GM12864 (cell line): ENCODE measurements at regions not wholly inside any gene's neighbourhood (a gene's known extent, or its start where the extent isn't known, plus 50 kb on each side); places are given as distances from the start of the nearest gene placed in this dataset.

Experiments
- DNase-seq: peaks from one replicate; pipeline ENCODE4 v3.0.0-alpha.2; 2011; ENCODE audit warnings: low read depth
- H3K4me3 ChIP-seq: 2 replicates; pipeline ENCODE4 v1.5.1; 2011; ENCODE audit warnings: mild to moderate bottlenecking, low read depth, low read length, control low read depth
- TF ChIP-seq, protein P1 (sequence below): IDR thresholded peaks from 2 replicates; pipeline ENCODE4 v1.5.1; 2011; ENCODE audit warnings: low read depth, mild to moderate bottlenecking, moderate library complexity, low read length, control low read depth, inconsistent platforms; ENCODE audit errors: missing control alignments

DNA sequence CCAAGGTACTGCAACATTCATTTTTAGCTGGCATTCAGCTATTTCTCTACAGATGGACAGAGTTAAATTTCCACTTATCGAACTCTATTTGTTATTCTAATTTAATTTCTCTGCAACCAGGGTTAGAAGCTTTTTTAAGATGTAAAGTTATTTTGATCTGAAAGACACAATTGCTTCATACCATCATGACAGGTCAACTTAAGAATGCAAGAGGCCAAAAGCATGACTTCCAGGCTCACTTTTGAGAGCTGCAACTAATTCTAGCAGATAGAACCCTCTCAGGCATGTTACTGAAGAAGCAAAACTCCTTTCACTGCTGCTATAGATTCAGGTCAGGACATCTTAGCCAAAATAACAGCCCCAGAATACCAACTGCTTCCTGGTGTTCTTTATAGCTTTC lies 86.5 kb upstream of the GALNT18 start:
- no peak overlapping the region for H3K4me3 ChIP-seq
- no peak for DNase-seq
- TF ChIP-seq, protein P1, sequence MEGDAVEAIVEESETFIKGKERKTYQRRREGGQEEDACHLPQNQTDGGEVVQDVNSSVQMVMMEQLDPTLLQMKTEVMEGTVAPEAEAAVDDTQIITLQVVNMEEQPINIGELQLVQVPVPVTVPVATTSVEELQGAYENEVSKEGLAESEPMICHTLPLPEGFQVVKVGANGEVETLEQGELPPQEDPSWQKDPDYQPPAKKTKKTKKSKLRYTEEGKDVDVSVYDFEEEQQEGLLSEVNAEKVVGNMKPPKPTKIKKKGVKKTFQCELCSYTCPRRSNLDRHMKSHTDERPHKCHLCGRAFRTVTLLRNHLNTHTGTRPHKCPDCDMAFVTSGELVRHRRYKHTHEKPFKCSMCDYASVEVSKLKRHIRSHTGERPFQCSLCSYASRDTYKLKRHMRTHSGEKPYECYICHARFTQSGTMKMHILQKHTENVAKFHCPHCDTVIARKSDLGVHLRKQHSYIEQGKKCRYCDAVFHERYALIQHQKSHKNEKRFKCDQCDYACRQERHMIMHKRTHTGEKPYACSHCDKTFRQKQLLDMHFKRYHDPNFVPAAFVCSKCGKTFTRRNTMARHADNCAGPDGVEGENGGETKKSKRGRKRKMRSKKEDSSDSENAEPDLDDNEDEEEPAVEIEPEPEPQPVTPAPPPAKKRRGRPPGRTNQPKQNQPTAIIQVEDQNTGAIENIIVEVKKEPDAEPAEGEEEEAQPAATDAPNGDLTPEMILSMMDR: no peak

DNA sequence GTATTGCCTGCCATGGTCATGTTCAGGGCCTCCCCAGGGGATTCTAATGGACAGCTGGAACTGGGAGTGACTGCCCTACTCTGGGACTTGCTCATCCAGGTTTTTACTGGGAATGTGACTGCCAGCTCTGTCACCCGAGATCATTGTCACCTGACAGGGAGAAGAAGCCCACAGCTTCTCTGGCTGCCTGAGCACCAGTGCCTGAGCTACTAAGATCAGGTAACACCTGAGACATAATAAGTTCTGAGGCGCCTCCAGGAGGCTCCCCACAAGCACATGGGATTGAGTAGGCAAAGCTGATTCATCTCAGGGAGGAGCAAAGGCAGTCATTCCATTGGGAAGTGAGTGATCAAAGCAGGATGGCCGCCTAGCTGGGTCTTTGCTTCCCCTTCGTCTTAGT lies 84.2 kb upstream of the GALNT18 start:
- no peak for DNase-seq
- H3K4me3 ChIP-seq: no peak overlapping the region
- TF ChIP-seq, protein P1: no peak

DNA sequence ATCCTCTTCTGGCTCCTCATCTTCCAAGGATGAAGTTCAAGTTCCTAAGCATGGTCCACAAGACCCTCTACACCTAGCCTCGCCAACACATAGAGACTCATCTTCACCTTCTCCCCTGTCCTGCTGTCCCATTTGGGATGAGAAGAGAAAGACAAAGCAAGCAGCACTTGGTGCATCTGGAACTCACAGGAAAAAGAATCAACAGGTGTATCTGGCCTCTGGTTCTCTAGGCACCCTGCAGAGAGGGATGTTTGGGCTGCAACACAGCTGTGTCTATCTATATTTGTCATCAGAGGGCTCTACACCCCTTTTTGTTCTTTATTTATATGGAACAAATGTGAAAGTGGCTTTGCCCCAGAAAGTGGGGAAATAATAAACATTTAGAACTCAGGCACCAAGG lies 82.1 kb upstream of the GALNT18 start:
- no peak for DNase-seq
- TF ChIP-seq, protein P1: no peak
- no peak overlapping the region for H3K4me3 ChIP-seq

DNA sequence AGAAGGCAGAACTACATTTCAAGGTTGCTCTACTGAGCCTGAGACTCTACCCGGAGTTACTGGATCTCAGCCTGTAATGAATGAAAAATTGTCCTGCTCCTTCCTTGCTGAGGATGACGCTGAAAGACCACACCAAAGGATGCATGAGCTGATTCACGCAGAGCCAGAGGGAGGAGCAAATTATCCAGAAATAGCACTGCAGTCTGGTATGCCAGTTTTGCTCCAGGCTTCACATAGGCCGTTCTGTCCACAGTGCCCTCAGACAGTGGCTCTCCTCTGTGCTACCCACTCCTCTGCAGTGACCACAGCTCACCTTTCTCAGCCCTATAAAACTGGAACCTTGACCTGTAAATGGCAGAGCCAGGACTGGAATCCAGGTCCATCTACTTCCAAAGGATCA lies 79.3 kb upstream of the GALNT18 start:
- TF ChIP-seq, protein P1: no peak
- H3K4me3 ChIP-seq: no peak overlapping the region
- DNase-seq: no peak

DNA sequence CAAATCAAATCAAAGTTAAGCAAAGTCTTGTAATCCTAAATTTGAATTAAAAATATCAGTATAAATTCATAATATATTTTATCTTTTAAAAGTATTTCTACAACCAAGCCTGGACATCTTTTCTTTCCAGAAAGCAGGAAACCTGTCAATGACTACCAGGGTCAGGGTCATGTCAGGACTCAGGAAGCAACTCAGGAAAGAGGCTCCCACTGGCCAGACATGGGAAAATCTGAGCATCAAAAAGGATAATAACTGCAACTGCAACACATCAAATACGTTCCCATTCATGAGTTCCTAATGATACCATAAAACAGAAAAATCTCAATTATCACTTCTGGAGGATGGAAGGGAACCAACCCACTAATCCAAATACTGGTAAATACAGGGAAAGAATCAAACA lies 76.0 kb upstream of the GALNT18 start:
- H3K4me3 ChIP-seq: no peak overlapping the region
- TF ChIP-seq, protein P1: no peak
- no peak for DNase-seq

DNA sequence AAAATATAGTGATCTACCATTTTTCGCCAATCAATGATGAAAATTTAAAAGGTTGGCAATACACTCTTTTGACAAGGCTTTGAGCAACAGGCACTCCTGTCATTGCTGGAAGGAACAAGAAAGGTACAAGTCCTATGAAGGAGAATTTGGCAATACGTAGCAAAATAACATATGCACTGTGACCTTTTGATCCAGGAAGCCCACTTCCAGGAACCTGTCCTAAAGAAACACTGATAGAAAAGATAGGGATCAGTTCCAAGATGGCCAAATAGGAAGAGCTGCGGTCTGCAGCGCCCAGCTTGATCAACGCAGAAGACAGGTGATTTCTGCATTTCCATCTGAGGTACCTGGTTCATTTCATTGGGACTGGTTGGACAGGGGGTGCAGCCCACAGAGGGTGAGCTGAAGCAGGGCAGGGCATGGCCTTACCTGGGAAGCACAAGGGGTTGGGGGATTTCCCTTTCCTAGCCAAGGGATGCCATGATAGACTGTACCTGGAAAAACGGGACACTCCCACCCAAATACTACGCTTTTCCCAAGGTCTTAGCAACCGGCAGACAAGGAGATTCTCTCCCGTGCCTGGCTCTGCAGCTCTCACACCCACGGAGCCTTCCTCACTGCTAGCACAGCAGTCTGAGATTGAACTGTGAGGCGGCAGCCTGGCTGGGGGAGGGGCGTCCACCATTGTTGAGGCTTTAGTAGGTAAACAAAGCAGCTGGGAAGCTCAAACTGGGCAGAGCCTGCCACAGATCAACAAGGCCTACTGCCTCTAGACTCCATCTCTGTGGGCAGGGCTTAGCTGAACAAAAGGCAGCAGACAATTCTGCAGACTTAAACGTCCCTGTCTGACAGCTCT lies 69.7 kb upstream of the GALNT18 start:
- no peak overlapping the region for H3K4me3 ChIP-seq
- DNase-seq: no peak
- TF ChIP-seq, protein P1: no peak

DNA sequence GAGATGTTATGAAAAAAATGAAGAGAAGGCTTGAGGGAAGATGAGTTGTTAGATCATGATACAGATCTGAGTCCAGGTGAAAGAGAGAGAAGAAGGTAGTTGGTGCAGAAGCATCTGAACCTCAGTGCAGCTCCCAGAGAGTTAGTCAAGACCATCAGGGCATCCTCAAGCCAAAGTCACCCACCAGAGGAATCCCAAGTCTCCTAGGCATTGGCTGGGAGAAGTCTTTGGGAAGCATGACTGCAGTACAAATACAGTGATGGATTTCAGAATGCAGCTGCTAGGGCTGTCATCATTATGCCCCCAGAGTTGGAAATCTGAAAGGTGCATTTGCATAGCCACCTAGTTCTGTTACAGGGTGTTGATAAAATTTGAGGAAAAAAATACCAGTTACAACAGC lies 59.7 kb upstream of the GALNT18 start:
- TF ChIP-seq, protein P1: no peak
- H3K4me3 ChIP-seq: no peak overlapping the region
- no peak for DNase-seq
